Upper lobe of right lung (tissue), 1 donor: ENCODE measurements at regions not wholly inside any gene's neighbourhood (a gene's known extent, or its start where the extent isn't known, plus 50 kb on each side); places are given as distances from the start of the nearest gene placed in this dataset.

Source experiments
- ATAC-seq: fragments of 200-7000 bp; cut with Tn5 transposase; one replicate; pipeline ENCODE4 v1.9.1; 2020; ENCODE audit warnings: mild to moderate bottlenecking, moderate library complexity
- DNase-seq: peaks from one replicate; pipeline ENCODE4 v3.0.0-alpha.2; 2020
- H3K27ac ChIP-seq: fragments of 200-600 bp; one replicate; pipeline ENCODE4 v1.8.0; 2022
- H3K27me3 ChIP-seq: fragments of 200-600 bp; one replicate; pipeline ENCODE4 v1.8.0; 2022; ENCODE audit warnings: mild to moderate bottlenecking
- H3K36me3 ChIP-seq: fragments of 200-600 bp; one replicate; pipeline ENCODE4 v1.8.0; 2022
- H3K4me1 ChIP-seq: fragments of 200-600 bp; one replicate; pipeline ENCODE4 v1.8.0; 2022
- H3K4me3 ChIP-seq: fragments of 200-600 bp; one replicate; pipeline ENCODE4 v1.8.0; 2022; ENCODE audit warnings: mild to moderate bottlenecking
- H3K9me3 ChIP-seq: fragments of 200-600 bp; one replicate; pipeline ENCODE4 v1.8.0; 2022
- intact Hi-C: fragments of 100-400 bp; cut with DNase I; formaldehyde crosslinking; loops from one replicate; pipeline ENCODE4 v1.11.0; 2022
- TF ChIP-seq, protein P1 (sequence below): fragments of 200-600 bp; IDR thresholded peaks from one replicate; pipeline ENCODE4 v1.8.0; 2022; ENCODE audit warnings: antibody characterized with exemption
- donor health status: DM: no; HTN: yes; CAD: no; lungs with severe emphysema.

DNA sequence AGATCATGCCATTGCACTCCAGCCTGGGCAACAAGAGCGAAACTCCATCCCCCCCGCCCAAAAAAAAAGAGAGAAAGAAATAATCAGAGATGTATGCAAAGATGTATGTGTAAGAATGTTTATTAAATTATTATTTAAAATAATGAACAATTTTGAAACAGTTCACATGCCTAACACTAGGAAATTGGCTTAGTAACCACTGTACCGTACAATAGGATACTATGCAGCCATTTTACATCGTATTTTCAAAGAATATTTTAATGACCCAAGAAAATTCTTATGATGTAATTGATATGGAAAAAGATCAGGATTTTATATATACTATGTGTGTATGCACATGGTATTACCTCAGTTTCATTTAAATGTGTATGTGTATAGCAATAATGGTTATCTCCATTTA lies 190.5 kb downstream of the ZFP36L2 start:
- intact Hi-C loops = no loop called here
- H3K4me1 ChIP-seq = peaks cover 18% of the 10 kb centered on the region
- ATAC-seq (no peak), DNase-seq (no peak)
- H3K27me3 ChIP-seq = no peaks in the 10 kb centered on the region
- H3K27ac ChIP-seq = no peak overlapping the region
- TF ChIP-seq, protein P1, sequence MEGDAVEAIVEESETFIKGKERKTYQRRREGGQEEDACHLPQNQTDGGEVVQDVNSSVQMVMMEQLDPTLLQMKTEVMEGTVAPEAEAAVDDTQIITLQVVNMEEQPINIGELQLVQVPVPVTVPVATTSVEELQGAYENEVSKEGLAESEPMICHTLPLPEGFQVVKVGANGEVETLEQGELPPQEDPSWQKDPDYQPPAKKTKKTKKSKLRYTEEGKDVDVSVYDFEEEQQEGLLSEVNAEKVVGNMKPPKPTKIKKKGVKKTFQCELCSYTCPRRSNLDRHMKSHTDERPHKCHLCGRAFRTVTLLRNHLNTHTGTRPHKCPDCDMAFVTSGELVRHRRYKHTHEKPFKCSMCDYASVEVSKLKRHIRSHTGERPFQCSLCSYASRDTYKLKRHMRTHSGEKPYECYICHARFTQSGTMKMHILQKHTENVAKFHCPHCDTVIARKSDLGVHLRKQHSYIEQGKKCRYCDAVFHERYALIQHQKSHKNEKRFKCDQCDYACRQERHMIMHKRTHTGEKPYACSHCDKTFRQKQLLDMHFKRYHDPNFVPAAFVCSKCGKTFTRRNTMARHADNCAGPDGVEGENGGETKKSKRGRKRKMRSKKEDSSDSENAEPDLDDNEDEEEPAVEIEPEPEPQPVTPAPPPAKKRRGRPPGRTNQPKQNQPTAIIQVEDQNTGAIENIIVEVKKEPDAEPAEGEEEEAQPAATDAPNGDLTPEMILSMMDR = no peak
- H3K4me3 ChIP-seq = no peak overlapping the region
- H3K36me3 ChIP-seq = no peaks in the 10 kb centered on the region
- no peaks in the 10 kb centered on the region for H3K9me3 ChIP-seq

DNA sequence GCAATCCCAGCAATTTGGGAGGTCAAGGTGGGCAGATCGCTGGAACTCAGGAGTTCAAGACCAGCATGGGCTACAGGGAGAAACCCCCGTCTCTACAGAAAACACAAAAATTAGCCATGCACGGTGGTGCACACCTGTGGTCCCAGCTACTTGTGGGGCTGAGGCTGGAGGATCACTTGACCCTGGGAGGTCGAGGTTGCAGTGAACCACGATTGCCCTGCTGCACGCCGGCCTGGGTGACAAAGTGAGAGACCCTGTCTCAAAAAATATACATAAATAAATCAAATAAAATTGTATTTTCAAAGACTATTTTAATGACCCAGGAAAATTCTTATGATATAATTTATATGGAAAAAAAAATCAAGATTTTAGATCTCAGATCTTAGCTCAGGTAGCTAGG lies 191.5 kb downstream of the ZFP36L2 start:
- Histone ChIP-seq H3K9me3 (no peaks in the 10 kb centered on the region), H3K4me1 (peaks cover 18% of the 10 kb centered on the region), H3K27me3 (no peaks in the 10 kb centered on the region), H3K27ac (no peak overlapping the region), H3K4me3 (no peak overlapping the region), H3K36me3 (no peaks in the 10 kb centered on the region)
- TF ChIP-seq, protein P1 = no peak
- intact Hi-C loops = no loop called here
- DNase-seq (peak; percentile 35), ATAC-seq (no peak)

DNA sequence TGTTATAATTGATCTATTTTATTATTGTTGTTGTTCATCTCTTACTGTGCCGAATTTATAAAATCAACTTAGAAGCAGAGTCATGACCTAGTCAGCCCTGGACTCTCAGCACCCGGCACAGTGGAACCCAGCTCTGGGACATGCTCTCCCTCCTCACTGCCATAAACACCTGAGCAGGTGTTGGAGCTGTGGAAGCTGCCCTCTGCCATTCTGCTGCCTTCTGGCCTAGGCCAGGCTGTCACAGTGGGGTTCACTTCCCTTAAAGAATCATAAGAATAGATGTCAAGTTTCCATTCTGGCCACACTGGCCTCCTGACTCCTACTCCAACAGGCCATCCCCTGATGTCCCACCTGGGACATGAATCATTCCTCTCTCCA lies 192.2 kb downstream of the ZFP36L2 start:
- Histone ChIP-seq H3K4me1 (peaks cover 18% of the 10 kb centered on the region), H3K36me3 (no peaks in the 10 kb centered on the region), H3K4me3 (no peak overlapping the region), H3K9me3 (no peaks in the 10 kb centered on the region), H3K27me3 (no peaks in the 10 kb centered on the region), H3K27ac (no peak overlapping the region)
- intact Hi-C loops = no loop called here
- TF ChIP-seq, protein P1 = no peak
- ATAC-seq (no peak), DNase-seq (peak; percentile 22)

DNA sequence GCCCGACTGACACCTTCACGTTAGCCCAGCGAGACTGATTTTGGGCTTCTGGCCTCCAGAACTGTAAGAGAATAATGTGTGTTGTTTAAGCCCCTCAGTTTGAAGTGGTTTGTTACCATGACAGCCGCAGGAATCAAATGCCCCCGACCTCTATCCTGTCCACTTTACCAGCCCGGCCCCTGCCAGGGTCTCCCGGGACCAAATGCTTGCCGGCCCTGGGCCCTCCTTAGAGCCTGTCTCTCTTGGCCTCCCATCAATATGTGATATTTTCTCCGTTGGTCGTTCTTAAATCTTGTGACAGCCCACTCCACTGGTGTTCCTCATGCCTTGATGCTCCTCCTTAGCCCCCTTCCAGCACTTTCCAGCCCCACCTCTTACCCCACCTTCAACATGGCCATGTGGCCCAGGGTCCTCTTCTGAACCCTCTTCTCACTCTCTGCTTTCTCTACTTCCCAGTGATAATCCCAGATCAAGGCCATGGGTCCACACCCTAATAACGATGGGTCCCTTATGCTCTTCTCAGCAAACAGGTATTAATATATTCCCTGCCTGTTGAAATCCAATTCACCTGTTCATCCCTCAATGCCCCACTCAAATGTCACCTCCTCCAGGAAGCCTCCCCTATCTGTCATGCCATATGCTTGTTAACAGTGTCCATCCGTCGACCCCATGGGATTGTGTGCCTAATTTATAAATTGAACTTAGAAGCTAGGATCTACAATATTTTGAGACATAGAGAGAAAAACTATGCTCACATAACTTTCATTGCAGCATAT lies 192.8 kb downstream of the ZFP36L2 start:
- peaks cover 18% of the 10 kb centered on the region for H3K4me1 ChIP-seq
- DNase-seq (peak; percentile 1), ATAC-seq (no peak)
- TF ChIP-seq, protein P1 = no peak
- intact Hi-C loops = no loop called here
- no peak overlapping the region for H3K4me3 ChIP-seq
- H3K9me3 ChIP-seq = no peaks in the 10 kb centered on the region
- H3K27ac ChIP-seq = no peak overlapping the region
- no peaks in the 10 kb centered on the region for H3K27me3 ChIP-seq
- no peaks in the 10 kb centered on the region for H3K36me3 ChIP-seq

DNA sequence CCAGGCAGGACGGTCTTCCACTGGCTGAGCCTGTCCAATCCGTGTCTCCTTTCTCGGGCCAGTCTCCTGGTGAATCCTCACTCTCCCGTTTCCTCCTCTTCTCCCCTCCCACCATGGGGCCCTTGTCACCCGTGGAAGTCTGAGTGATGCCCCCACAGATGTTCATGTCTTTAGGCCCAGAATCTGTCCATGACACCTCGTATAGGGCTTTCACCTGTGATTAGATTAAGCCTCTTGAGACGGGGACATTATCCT lies 193.5 kb downstream of the ZFP36L2 start:
- TF ChIP-seq, protein P1 = no peak
- Histone ChIP-seq H3K9me3 (no peaks in the 10 kb centered on the region), H3K4me3 (no peak overlapping the region), H3K36me3 (no peaks in the 10 kb centered on the region), H3K27me3 (no peaks in the 10 kb centered on the region), H3K4me1 (peaks cover 18% of the 10 kb centered on the region), H3K27ac (peak overlapping the region; percentile 63)
- DNase-seq = no peak
- ATAC-seq = no peak
- intact Hi-C loops = no loop called here
